GM13977 (cell line): ENCODE measurements at regions not wholly inside any gene's neighbourhood (a gene's known extent, or its start where the extent isn't known, plus 50 kb on each side); places are given as distances from the start of the nearest gene placed in this dataset.

Experiments
- DNase-seq: peaks from one replicate; pipeline ENCODE4 v3.0.0; 2012; ENCODE audit warnings: low spot score
- in situ Hi-C: fragments of 300-500 bp; cut with MboI; formaldehyde crosslinking; loops from one replicate; pipeline ENCODE4 v1.12.0; 2022; ENCODE audit warnings: low sequenced_read_pairs, low pct_unique_long_range_greater_than_20kb, mixed read lengths, inconsistent platforms; ENCODE audit not compliant: unreplicated experiment
- TF ChIP-seq, protein P1 (sequence below): IDR thresholded peaks from 2 replicates; pipeline ENCODE4 v1.5.1; 2012; ENCODE audit warnings: mild to moderate bottlenecking, control low read depth; ENCODE audit not compliant: insufficient read depth; ENCODE audit errors: extremely low read depth, missing control alignments

DNA sequence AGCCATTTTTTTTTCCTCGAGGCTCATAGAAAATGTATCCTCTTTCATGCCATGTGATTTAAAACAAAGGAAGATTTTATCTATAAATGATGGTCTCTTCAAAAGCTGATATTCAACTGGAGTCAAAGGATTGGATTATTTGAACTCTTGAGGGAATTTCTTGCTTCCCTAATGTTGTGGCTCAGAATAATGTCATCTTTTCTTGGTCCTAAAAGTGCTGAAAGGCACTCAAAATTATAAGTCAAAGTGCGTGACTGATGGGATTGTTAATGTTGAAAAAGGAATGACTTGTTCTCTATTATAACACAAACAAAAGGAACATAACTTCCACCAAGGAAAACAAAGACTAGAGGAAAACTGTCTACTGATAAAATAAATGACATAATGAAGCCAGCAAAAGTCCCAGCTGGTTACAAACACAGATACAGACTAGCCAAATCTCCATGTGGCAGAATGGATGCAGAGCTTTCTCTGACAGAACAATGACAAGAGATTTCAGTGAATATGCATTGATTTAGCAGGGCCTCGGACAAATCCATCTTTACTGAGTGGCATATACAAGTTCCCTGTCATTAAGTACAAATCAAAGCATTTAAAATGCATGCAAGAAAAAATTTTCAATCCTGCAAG lies 552.6 kb downstream of the GBA3 start:
- DNase-seq = no peak
- in situ Hi-C loops = no loop called here
- TF ChIP-seq, protein P1, sequence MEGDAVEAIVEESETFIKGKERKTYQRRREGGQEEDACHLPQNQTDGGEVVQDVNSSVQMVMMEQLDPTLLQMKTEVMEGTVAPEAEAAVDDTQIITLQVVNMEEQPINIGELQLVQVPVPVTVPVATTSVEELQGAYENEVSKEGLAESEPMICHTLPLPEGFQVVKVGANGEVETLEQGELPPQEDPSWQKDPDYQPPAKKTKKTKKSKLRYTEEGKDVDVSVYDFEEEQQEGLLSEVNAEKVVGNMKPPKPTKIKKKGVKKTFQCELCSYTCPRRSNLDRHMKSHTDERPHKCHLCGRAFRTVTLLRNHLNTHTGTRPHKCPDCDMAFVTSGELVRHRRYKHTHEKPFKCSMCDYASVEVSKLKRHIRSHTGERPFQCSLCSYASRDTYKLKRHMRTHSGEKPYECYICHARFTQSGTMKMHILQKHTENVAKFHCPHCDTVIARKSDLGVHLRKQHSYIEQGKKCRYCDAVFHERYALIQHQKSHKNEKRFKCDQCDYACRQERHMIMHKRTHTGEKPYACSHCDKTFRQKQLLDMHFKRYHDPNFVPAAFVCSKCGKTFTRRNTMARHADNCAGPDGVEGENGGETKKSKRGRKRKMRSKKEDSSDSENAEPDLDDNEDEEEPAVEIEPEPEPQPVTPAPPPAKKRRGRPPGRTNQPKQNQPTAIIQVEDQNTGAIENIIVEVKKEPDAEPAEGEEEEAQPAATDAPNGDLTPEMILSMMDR = no peak

DNA sequence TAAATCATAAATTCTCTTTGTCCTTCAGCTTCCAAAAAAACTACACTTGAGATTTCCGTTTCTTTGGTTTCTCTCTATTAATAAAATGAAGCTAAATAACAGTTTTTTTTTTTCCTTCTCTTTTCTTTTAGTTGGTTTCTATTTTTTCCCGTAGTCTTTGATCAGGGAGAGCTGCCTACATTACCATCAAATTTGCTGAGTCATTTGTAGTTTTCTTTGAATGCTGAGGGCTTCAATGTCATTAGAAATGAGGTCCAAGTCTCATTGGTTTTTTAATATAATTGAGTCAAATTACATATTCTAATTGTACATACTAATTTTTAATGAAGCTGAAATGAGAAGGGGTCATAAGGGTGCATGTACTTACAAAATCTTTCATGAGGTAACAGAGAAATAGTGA lies 550.2 kb downstream of the GBA3 start:
- in situ Hi-C loops = no loop called here
- DNase-seq = no peak
- TF ChIP-seq, protein P1 = no peak

DNA sequence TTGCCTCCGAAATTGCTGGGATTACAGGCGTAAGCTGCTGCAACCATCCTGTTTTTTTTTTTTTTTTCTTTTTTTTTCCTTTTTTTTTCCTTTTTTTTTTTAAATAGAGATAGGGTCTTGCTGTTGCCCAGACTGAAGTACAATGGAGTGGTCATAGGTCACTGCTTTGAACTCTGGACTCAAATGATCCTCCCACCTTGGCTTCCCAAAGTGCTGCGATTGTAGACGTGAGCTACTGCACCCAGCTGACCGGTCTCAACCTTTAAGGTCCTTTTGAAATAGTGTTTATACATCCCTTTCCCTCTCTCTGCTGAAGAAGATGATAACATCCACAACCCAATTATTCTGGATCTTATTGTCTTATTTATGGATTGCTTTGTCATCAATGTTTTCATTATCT lies 548.7 kb downstream of the GBA3 start:
- in situ Hi-C loops = no loop called here
- no peak for DNase-seq

DNA sequence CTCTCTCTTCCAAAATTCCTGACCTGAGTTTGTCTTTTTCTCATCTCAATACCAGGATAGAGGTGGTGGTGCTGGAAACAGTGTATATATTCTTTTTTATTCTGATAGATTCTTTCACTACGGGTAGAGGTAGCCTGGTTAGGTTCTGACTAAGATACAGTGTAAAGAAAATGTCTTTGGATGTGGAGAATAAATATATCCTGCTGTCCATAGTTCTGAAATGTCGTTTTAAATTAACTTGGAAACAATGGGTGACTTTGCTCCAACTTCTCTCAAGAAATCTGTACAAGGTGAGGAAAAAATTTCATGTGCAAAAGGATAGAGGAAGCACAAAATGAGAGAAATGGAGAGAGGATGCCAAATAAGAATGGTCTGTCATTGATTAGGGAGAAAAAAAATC lies 546.1 kb downstream of the GBA3 start:
- in situ Hi-C loops = no loop called here
- no peak for DNase-seq
- TF ChIP-seq, protein P1 = no peak

More for the DNA sequence above, 548.7 kb downstream of the GBA3 start:
- TF ChIP-seq, protein P1 = no peak

DNA sequence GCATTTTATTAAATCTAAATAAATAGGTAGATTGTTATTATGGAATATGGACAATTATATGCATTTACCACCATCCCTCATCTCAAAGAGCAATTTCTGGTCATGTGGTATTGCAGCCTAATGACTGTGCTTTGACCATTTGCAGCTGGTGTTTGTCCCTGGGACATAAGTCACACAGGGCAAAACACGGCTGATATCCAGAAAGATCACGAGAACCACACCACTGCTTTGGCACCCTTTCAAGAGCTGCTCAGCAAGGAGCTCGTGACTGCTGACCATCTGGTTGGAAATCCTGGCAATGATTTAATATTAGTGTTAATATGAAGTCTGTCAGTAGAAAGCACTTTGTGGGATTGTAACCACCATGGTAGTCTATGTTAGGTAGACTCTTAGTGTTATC lies 545.0 kb downstream of the GBA3 start:
- no peak for DNase-seq
- in situ Hi-C loops = no loop called here
- TF ChIP-seq, protein P1 = no peak

DNA sequence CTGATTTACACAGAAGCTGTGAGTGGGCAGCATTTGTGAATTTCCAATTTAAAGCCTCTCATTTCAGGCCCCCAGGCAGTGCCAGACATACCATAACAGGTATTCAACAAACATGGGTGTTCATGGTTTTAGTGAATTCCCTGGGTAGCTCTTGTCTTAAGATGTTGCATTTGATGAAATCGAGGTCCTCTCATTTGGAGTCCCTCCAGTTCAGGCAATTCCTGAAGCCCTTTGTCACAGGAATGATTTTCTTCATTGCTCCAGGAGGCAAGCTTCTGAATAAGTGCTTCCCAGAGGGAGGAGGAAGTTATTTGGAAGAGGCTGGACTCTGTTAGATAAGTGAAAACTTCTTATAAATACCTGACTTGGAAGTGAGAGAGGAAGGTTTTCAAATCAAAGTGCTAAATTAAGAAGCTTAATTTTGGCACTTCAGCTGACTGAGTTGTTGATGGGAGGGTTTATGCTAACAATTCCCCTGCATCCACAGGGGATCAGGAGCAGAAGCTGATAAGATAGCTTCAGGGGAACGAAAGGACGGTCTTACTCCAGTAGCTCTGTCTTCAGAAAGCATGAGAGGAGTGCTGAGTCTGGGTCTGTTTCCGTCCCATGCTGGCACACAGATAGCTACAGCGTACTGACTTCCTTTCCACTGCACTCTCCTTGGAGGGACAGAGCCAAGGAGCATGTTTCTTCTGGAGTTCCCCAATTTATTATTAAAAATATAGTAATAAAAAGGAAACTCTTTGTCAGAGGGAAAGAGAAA lies 543.1 kb downstream of the GBA3 start:
- TF ChIP-seq, protein P1 = no peak
- in situ Hi-C loops = no loop called here
- no peak for DNase-seq
